H9 (cell line): ENCODE measurements at regions not wholly inside any gene's neighbourhood (a gene's known extent, or its start where the extent isn't known, plus 50 kb on each side); places are given as distances from the start of the nearest gene placed in this dataset.

ENCODE experiments used
- DNase-seq: peaks from one replicate; pipeline ENCODE4 v3.0.0-alpha.2; 2017
- H2AFZ ChIP-seq: one replicate; pipeline ENCODE4 v1.6.1; 2013; ENCODE audit warnings: mild to moderate bottlenecking, low read length, control low read depth, moderate library complexity
- H2AK5ac ChIP-seq: 2 replicates; pipeline ENCODE4 v1.6.1; 2013; ENCODE audit warnings: low read length, control low read depth, mixed read lengths; ENCODE audit not compliant: insufficient read length
- H2BK120ac ChIP-seq: one replicate; pipeline ENCODE4 v1.6.1; 2013; ENCODE audit warnings: low read depth, mild to moderate bottlenecking, low read length, control low read depth, inconsistent platforms; ENCODE audit not compliant: poor library complexity, severe bottlenecking
- H2BK12ac ChIP-seq: 2 replicates; pipeline ENCODE4 v1.6.1; 2013; ENCODE audit warnings: low read length, control low read depth, mixed read lengths, low read depth; ENCODE audit not compliant: insufficient read length
- H2BK15ac ChIP-seq: 2 replicates; pipeline ENCODE4 v1.6.1; 2013; ENCODE audit warnings: low read depth, low read length, control low read depth
- H2BK20ac ChIP-seq: one replicate; pipeline ENCODE4 v1.6.1; 2013; ENCODE audit warnings: low read depth, mild to moderate bottlenecking, low read length, control low read depth, inconsistent platforms; ENCODE audit not compliant: poor library complexity, severe bottlenecking
- H2BK5ac ChIP-seq: 2 replicates; pipeline ENCODE4 v1.6.1; 2013; ENCODE audit warnings: low read length, control low read depth, mixed read lengths; ENCODE audit not compliant: insufficient read length
- H3K14ac ChIP-seq: 2 replicates; pipeline ENCODE4 v1.6.1; 2013; ENCODE audit warnings: low read length, control low read depth; ENCODE audit not compliant: insufficient read depth
- H3K18ac ChIP-seq: 2 replicates; pipeline ENCODE4 v1.6.1; 2013; ENCODE audit warnings: low read depth, mild to moderate bottlenecking, mixed read lengths, low read length, control low read depth; ENCODE audit not compliant: insufficient read length
- H3K23ac ChIP-seq: 2 replicates; pipeline ENCODE4 v1.6.1; 2013; ENCODE audit warnings: low read length, control low read depth, mixed read lengths, low read depth; ENCODE audit not compliant: insufficient read length
- H3K23me2 ChIP-seq: 2 replicates; pipeline ENCODE4 v1.6.1; 2013; ENCODE audit warnings: low read depth, mild to moderate bottlenecking, mixed read lengths, low read length, control low read depth; ENCODE audit not compliant: insufficient read length, poor library complexity, severe bottlenecking
- H3K27ac ChIP-seq: 2 replicates; pipeline ENCODE4 v1.5.1; 2013; ENCODE audit warnings: low read length, control low read depth, mixed read lengths, low read depth; ENCODE audit not compliant: insufficient read length
- H3K27me3 ChIP-seq: 2 replicates; pipeline ENCODE4 v1.6.1; 2013; ENCODE audit warnings: low read length, control low read depth, inconsistent platforms; ENCODE audit not compliant: insufficient read depth
- H3K4ac ChIP-seq: 2 replicates; pipeline ENCODE4 v1.6.1; 2013; ENCODE audit warnings: low read depth, mild to moderate bottlenecking, control low read depth, inconsistent platforms, low read length, moderate library complexity
- H3K4me1 ChIP-seq: 2 replicates; pipeline ENCODE4 v1.6.1; 2013; ENCODE audit warnings: low read length, control low read depth, inconsistent platforms; ENCODE audit not compliant: insufficient read depth
- H3K4me2 ChIP-seq: 2 replicates; pipeline ENCODE4 v1.6.1; 2013; ENCODE audit warnings: low read length, control low read depth, mixed read lengths; ENCODE audit not compliant: insufficient read length, insufficient read depth
- H3K56ac ChIP-seq: 2 replicates; pipeline ENCODE4 v1.6.1; 2013; ENCODE audit warnings: low read depth, mild to moderate bottlenecking, mixed read lengths, low read length, control low read depth; ENCODE audit not compliant: insufficient read length
- H3K79me1 ChIP-seq: 2 replicates; pipeline ENCODE4 v1.6.1; 2013; ENCODE audit warnings: low read depth, mild to moderate bottlenecking, moderate library complexity, low read length, control low read depth, inconsistent platforms; ENCODE audit not compliant: insufficient read depth, poor library complexity, severe bottlenecking
- H3K79me2 ChIP-seq: 2 replicates; pipeline ENCODE4 v1.6.1; 2013; ENCODE audit warnings: low read length, control low read depth, inconsistent platforms; ENCODE audit not compliant: insufficient read depth
- H3K9ac ChIP-seq: 2 replicates; pipeline ENCODE4 v1.6.1; 2013; ENCODE audit warnings: low read length, control low read depth, mixed read lengths; ENCODE audit not compliant: insufficient read length; ENCODE audit errors: extremely low read depth
- H3K9me3 ChIP-seq: one replicate; pipeline ENCODE4 v1.6.1; 2013; ENCODE audit warnings: low read depth, low read length, inconsistent platforms; ENCODE audit not compliant: control insufficient read depth
- H3T11ph ChIP-seq: one replicate; pipeline ENCODE4 v1.6.1; 2013; ENCODE audit warnings: mild to moderate bottlenecking, low read length, control low read depth, inconsistent platforms
- H4K20me1 ChIP-seq: one replicate; pipeline ENCODE4 v1.6.1; 2013; ENCODE audit not compliant: control insufficient read depth, insufficient read length, insufficient read depth
- H4K5ac ChIP-seq: 2 replicates; pipeline ENCODE4 v1.6.1; 2013; ENCODE audit warnings: low read depth, mild to moderate bottlenecking, mixed read lengths, low read length, control low read depth; ENCODE audit not compliant: insufficient read length
- H4K8ac ChIP-seq: replicated peaks from 2 replicates; pipeline ENCODE4 v1.6.1; 2013; ENCODE audit warnings: low read length, control low read depth, mixed read lengths, low read depth; ENCODE audit not compliant: insufficient read length
- H4K91ac ChIP-seq: 2 replicates; pipeline ENCODE4 v1.6.1; 2013; ENCODE audit warnings: low read depth, mild to moderate bottlenecking, moderate library complexity, mixed read lengths, low read length, control low read depth; ENCODE audit not compliant: insufficient read length
- H3K27ac Mint-ChIP-seq, 3 experiments: 2 replicates in 2 of 3; 3 replicates in 1 of 3; pipeline ENCODE4 v1.8.0; 2020 to 2021; ENCODE audit warnings: mixed read lengths in 3 of 3, mild to moderate bottlenecking in 1 of 3, moderate library complexity in 1 of 3
- H3K27me3 Mint-ChIP-seq: 2 replicates; pipeline ENCODE4 v1.8.0; 2021; ENCODE audit warnings: low read depth, mild to moderate bottlenecking, moderate library complexity, mixed read lengths
- H3K36me3 Mint-ChIP-seq, 3 experiments: 2 replicates in 2 of 3; 3 replicates in 1 of 3; pipeline ENCODE4 v1.8.0; 2020 to 2021; ENCODE audit warnings: low read depth in 3 of 3, mixed read lengths in 3 of 3; ENCODE audit not compliant: insufficient read depth in 1 of 3
- H3K4me1 Mint-ChIP-seq, 2 experiments: 2 replicates each; pipeline ENCODE4 v1.8.0; 2020; ENCODE audit warnings: mixed read lengths in 2 of 2
- H3K4me3 Mint-ChIP-seq, 2 experiments: 2 replicates in 1 of 2; 3 replicates in 1 of 2; pipeline ENCODE4 v1.8.0; 2020 to 2021; ENCODE audit warnings: mild to moderate bottlenecking in 2 of 2, mixed read lengths in 2 of 2, moderate library complexity in 1 of 2
- H3K9me3 Mint-ChIP-seq, 2 experiments: 2 replicates in 1 of 2; 3 replicates in 1 of 2; pipeline ENCODE4 v1.8.0; 2020; ENCODE audit warnings: mild to moderate bottlenecking in 2 of 2, mixed read lengths in 2 of 2, moderate library complexity in 1 of 2
- CTCF ChIP-seq: fragments of 200-600 bp; sonication (generic); conservative IDR thresholded peaks from 3 replicates; pipeline ENCODE4 v1.8.0; 2021; ENCODE audit warnings: antibody characterized with exemption, mild to moderate bottlenecking
- WGBS: extraction: QIAGEN DNeasy Blood & Tissue Kit; methylation state at CpG from one replicate; pipeline ENCODE4 v1.1.7; 2013; ENCODE audit warnings: missing lambda C conversion rate, low lambda C conversion rate, mixed read lengths; ENCODE audit not compliant: insufficient read length; ENCODE audit errors: extremely low coverage; 5-methylcytosine and 5-hydroxymethylcytosine counted together

DNA sequence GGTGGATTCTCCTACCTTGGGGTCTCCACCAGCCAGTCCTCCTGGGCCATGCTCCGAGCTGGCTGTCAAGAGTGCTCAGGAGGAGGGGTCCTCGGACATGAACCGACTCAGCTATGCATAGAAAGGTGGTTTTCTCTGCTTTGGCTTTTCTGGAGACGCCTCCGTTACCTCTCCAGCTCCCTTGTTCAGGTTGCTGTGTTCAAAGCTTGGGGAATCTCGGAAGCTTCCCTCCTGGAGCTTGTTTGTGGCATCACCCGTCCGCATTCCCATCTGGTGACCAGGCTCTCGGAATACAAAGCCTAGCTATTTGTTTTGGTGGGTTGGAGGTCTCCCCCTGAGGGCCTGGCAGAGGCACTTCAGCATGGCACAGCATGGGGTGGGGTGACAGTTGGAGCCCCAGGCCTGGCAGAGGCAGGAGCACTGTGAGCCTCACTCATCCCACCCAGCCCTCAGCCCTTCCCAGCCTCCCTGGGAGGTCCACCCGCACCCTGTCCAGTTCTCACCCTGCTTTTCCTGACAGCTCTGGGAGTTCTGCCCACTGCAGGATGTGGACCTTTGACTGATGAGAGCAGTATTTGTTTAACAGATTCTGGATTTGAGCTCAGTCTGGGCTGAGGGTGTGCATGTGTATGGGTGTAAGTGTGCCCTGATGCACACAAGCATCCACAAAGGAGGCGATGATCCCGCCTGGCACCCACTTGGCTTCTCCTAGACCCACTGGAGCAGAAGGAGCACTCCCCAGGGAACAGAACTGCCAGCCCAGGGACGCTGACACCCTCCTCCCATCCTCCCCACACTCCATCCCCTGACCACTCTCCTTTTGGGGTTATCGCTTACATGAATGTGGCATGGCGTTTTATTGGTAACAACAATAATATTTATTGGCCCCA, 107.3 kb upstream of the HS6ST1 start:
- no CpG with 5 or more reads among the region's 15 CpGs for WGBS
- H4K5ac ChIP-seq: no peak overlapping the region
- no peak overlapping the region for H3K4me2 ChIP-seq
- H3K27me3 Mint-ChIP-seq: peaks cover 10% of the 10 kb centered on the region
- TF ChIP-seq CTCF: no peak
- no peaks in the 10 kb centered on the region for H4K20me1 ChIP-seq
- no peaks in the 10 kb centered on the region for H3K23me2 ChIP-seq
- DNase-seq: peak; percentile 33
- no peak overlapping the region for H3K4me3 Mint-ChIP-seq
- H3K14ac ChIP-seq: no peak overlapping the region
- H3K4me1 ChIP-seq: no peaks in the 10 kb centered on the region
- H2BK12ac ChIP-seq: no peak overlapping the region
- no peak overlapping the region for H3K9ac ChIP-seq
- H2BK20ac ChIP-seq: no peak overlapping the region
- no peak overlapping the region for H2AFZ ChIP-seq
- H4K91ac ChIP-seq: no peak overlapping the region
- no peak overlapping the region for H2BK5ac ChIP-seq
- no peak overlapping the region for H3K18ac ChIP-seq
- H3K4me1 Mint-ChIP-seq: peaks cover 22 to 32% of the 10 kb centered on the region in 2 experiments
- no peak overlapping the region for H3K4ac ChIP-seq
- H3K27me3 ChIP-seq: no peaks in the 10 kb centered on the region
- H3K79me2 ChIP-seq: no peaks in the 10 kb centered on the region
- no peak overlapping the region for H3K27ac Mint-ChIP-seq
- no peak overlapping the region for H2AK5ac ChIP-seq
- H3K36me3 Mint-ChIP-seq: peaks cover 2 to 33% (median 2%) of the 10 kb centered on the region in 3 experiments; a peak in 5 of 7 replicates
- no peak overlapping the region for H3K27ac ChIP-seq
- no peak overlapping the region for H3K23ac ChIP-seq
- peaks cover 23 to 26% of the 10 kb centered on the region in 2 experiments for H3K9me3 Mint-ChIP-seq
- H3K56ac ChIP-seq: no peak overlapping the region
- H3K9me3 ChIP-seq: no peaks in the 10 kb centered on the region
- H3K79me1 ChIP-seq: no peaks in the 10 kb centered on the region
- no peak overlapping the region for H2BK15ac ChIP-seq
- H2BK120ac ChIP-seq: no peak overlapping the region
- no peak overlapping the region for H4K8ac ChIP-seq
- no peak overlapping the region for H3T11ph ChIP-seq
